Tibial nerve (tissue), 4 donors: ENCODE measurements at regions not wholly inside any gene's neighbourhood (a gene's known extent, or its start where the extent isn't known, plus 50 kb on each side); places are given as distances from the start of the nearest gene placed in this dataset.

Source experiments
- DNase-seq, 2 donors: peaks; one replicate each; pipeline ENCODE4 v3.0.0-alpha.2; 2019; ENCODE audit warnings: low spot score in 2 of 2
- H3K27ac ChIP-seq, 4 donors: fragments of 200-600 bp; sonication (generic) in 3 of 4; one replicate each; pipeline ENCODE4 v1.5.1; 2017 to 2019; ENCODE audit warnings: mild to moderate bottlenecking in 1 of 4
- H3K27me3 ChIP-seq, 2 donors: fragments of 200-600 bp; sonication (generic) in 1 of 2; one replicate each; pipeline versions ENCODE4 v1.5.1 to v1.6.0; 2017 to 2019
- H3K36me3 ChIP-seq, 3 donors: fragments of 200-600 bp; sonication (generic); one replicate each; pipeline ENCODE4 v1.5.1; 2018 to 2019
- H3K4me1 ChIP-seq, 4 donors: fragments of 200-600 bp; sonication (generic) in 3 of 4; one replicate each; pipeline ENCODE4 v1.5.1; 2017 to 2019
- H3K4me3 ChIP-seq, 4 donors: fragments of 200-600 bp; sonication (generic) in 3 of 4; one replicate each; pipeline ENCODE4 v1.5.1; 2017 to 2019; ENCODE audit warnings: mild to moderate bottlenecking in 1 of 4, moderate library complexity in 1 of 4
- H3K9me3 ChIP-seq, 4 donors: fragments of 200-600 bp; sonication (generic) in 3 of 4; one replicate each; pipeline ENCODE4 v1.5.1; 2017 to 2019
- CTCF ChIP-seq, 5 experiments: fragments of 200-600 bp in 3 of 5; fragments of 450-650 bp in 2 of 5; sonication (generic) in 3 of 5; IDR thresholded peaks; one replicate each; pipeline ENCODE4 v1.5.1; 2016 to 2019; ENCODE audit warnings: antibody characterized with exemption in 5 of 5, mild to moderate bottlenecking in 3 of 5, moderate library complexity in 2 of 5
- EP300 ChIP-seq, 2 donors: sonication (generic); formaldehyde crosslinking; IDR thresholded peaks; one replicate each; pipeline ENCODE4 v1.6.1; 2017; ENCODE audit warnings: antibody characterized with exemption in 2 of 2, mild to moderate bottlenecking in 1 of 2
- POLR2A ChIP-seq, 2 donors: fragments of 450-650 bp; IDR thresholded peaks; one replicate each; pipeline ENCODE4 v1.6.1; 2017; ENCODE audit warnings: antibody characterized with exemption in 2 of 2, mild to moderate bottlenecking in 2 of 2, moderate library complexity in 2 of 2
- WGBS, 2 donors: methylation state at CpG; one replicate each; pipeline ENCODE4 v1.1.5; 2018; 5-methylcytosine and 5-hydroxymethylcytosine counted together

GRCh38 chr5:171637811-171638210 is 147.8 kb upstream of the SMIM23 start:
- H3K27me3 ChIP-seq, result no peaks in the 10 kb centered on the region
- 79 to 100% methylated on average over 1 of the region's 1 CpG for WGBS, 2 donors

GRCh38 chr5:171639205-171639621 is 146.4 kb upstream of the SMIM23 start:
- DNase-seq, result no peak
- TF ChIP-seq POLR2A (IDR thresholded peaks at IDR 0.05), result no peak
- no peak for TF ChIP-seq CTCF (IDR thresholded peaks at IDR 0.05)
- no peak for TF ChIP-seq EP300 (IDR thresholded peaks at IDR 0.05)

More at GRCh38 chr5:171637811-171638210, 147.8 kb upstream of the SMIM23 start:
- no peak for TF ChIP-seq EP300 (IDR thresholded peaks at IDR 0.05)
- TF ChIP-seq CTCF (IDR thresholded peaks at IDR 0.05), result no peak
- no peak for TF ChIP-seq POLR2A (IDR thresholded peaks at IDR 0.05)
- no peak overlapping the region for H3K4me3 ChIP-seq
- no peaks in the 10 kb centered on the region for H3K9me3 ChIP-seq
- no peak overlapping the region for H3K27ac ChIP-seq
- no peaks in the 10 kb centered on the region for H3K36me3 ChIP-seq
- no peaks in the 10 kb centered on the region for H3K4me1 ChIP-seq
- DNase-seq, result no peak

GRCh38 chr5:171639966-171640365 is 145.7 kb upstream of the SMIM23 start:
- Histone ChIP-seq H3K9me3 (no peaks in the 10 kb centered on the region), H3K27ac (no peak overlapping the region), H3K4me3 (no peak overlapping the region), H3K36me3 (no peaks in the 10 kb centered on the region), H3K27me3 (no peaks in the 10 kb centered on the region), H3K4me1 (no peaks in the 10 kb centered on the region)
- no peak for DNase-seq
- 59 to 61% methylated on average over 4 of the region's 4 CpGs for WGBS, 2 donors
- no peak for TF ChIP-seq EP300 (IDR thresholded peaks at IDR 0.05)
- TF ChIP-seq CTCF (IDR thresholded peaks at IDR 0.05), result no peak
- no peak for TF ChIP-seq POLR2A (IDR thresholded peaks at IDR 0.05)

More at GRCh38 chr5:171639205-171639621, 146.4 kb upstream of the SMIM23 start:
- Histone ChIP-seq H3K27me3 (no peaks in the 10 kb centered on the region), H3K27ac (no peak overlapping the region), H3K9me3 (no peaks in the 10 kb centered on the region), H3K4me3 (no peak overlapping the region), H3K36me3 (no peaks in the 10 kb centered on the region), H3K4me1 (no peaks in the 10 kb centered on the region)
- WGBS, 2 donors, result 72 to 77% methylated on average over 4 of the region's 4 CpGs

- TF ChIP-seq CTCF (IDR thresholded peaks at IDR 0.05), result no peak
- TF ChIP-seq POLR2A (IDR thresholded peaks at IDR 0.05), result no peak
- TF ChIP-seq EP300 (IDR thresholded peaks at IDR 0.05), result no peak
- H3K4me1 ChIP-seq, result no peaks in the 10 kb centered on the region
- no peaks in the 10 kb centered on the region for H3K27me3 ChIP-seq
- 25 to 32% methylated on average over 3 of the region's 3 CpGs for WGBS, 2 donors
- no peak for DNase-seq
- no peaks in the 10 kb centered on the region for H3K9me3 ChIP-seq
- H3K4me3 ChIP-seq, result no peak overlapping the region
- no peak overlapping the region for H3K27ac ChIP-seq
- H3K36me3 ChIP-seq, result no peaks in the 10 kb centered on the region
Observed at GRCh38 chr5:171640480-171640879, 145.1 kb upstream of the SMIM23 start.

- no peaks in the 10 kb centered on the region for H3K27me3 ChIP-seq
- no peak for DNase-seq
- TF ChIP-seq EP300 (IDR thresholded peaks at IDR 0.05) (no peak), POLR2A (IDR thresholded peaks at IDR 0.05) (no peak), CTCF (IDR thresholded peaks at IDR 0.05) (no peak)
Observed at GRCh38 chr5:171641891-171642290, 143.7 kb upstream of the SMIM23 start.

More at GRCh38 chr5:171641891-171642290, 143.7 kb upstream of the SMIM23 start:
- Histone ChIP-seq H3K27ac (no peak overlapping the region), H3K36me3 (no peaks in the 10 kb centered on the region), H3K4me1 (no peaks in the 10 kb centered on the region), H3K4me3 (no peak overlapping the region), H3K9me3 (no peaks in the 10 kb centered on the region)
